Mucosa of stomach (tissue), 1 donor: ENCODE measurements at regions not wholly inside any gene's neighbourhood (a gene's known extent, or its start where the extent isn't known, plus 50 kb on each side); places are given as distances from the start of the nearest gene placed in this dataset.

Experiments used
- H3K27me3 ChIP-seq: one replicate; pipeline ENCODE4 v1.7.0; 2013; ENCODE audit warnings: mild to moderate bottlenecking, low read length; ENCODE audit not compliant: control insufficient read depth, insufficient read depth
- H3K36me3 ChIP-seq: one replicate; pipeline ENCODE4 v1.7.0; 2013; ENCODE audit warnings: low read length; ENCODE audit not compliant: control insufficient read depth, insufficient read depth
- H3K4me1 ChIP-seq: one replicate; pipeline ENCODE4 v1.7.0; 2013; ENCODE audit warnings: mild to moderate bottlenecking, low read length; ENCODE audit not compliant: control insufficient read depth, insufficient read depth
- H3K4me3 ChIP-seq: one replicate; pipeline ENCODE4 v1.7.0; 2013; ENCODE audit warnings: low read length
- H3K9ac ChIP-seq: one replicate; pipeline ENCODE4 v1.7.0; 2013; ENCODE audit warnings: mild to moderate bottlenecking, low read length, moderate library complexity
- H3K9me3 ChIP-seq: one replicate; pipeline ENCODE4 v1.7.0; 2013; ENCODE audit warnings: mild to moderate bottlenecking, low read length, moderate library complexity; ENCODE audit not compliant: control insufficient read depth
- donor health status: Pancreatic carcinoma.

DNA sequence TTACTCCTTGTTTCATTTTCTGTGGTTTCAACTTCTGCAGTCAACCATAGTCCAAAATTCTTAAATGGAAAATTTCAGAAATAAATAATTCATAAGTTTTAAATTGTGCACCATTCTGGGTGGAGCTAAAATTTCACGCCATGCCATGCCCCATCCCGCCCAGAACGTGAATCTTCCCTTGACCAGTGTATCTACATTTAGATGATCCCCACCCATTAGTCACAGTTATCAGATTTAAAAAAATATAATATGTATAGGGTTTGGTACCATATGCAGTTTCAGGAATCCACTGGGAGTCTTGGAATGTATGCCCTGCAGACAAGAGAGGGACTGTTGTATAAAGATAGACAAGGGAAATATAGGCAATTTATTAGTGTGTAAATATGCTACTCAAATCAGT, 759.7 kb upstream of the ZNF608 start:
- no peaks in the 10 kb centered on the region for H3K9me3 ChIP-seq
- no peak overlapping the region for H3K4me3 ChIP-seq
- H3K4me1 ChIP-seq = peaks cover 9% of the 10 kb centered on the region
- H3K36me3 ChIP-seq = no peaks in the 10 kb centered on the region
- H3K9ac ChIP-seq = no peak overlapping the region
- no peaks in the 10 kb centered on the region for H3K27me3 ChIP-seq

DNA sequence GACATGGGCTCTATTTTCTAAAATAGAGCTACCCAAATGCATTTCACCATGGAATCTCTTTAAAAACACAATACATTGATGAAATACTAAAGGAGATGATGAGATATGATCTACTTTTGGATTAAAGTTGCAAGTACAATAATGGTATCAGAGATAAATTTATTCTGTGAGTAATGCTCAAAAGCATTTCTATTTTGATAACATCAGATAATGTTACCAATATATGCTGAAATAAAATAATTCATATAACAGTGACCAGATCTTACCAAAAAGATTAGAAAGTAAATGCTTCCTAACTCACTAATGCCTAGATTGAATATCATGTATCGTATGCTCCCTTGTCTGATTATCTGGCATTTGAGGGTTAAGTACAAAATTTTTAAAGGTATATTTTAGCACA, 761.8 kb upstream of the ZNF608 start:
- H3K4me1 ChIP-seq = peaks cover 9% of the 10 kb centered on the region
- H3K36me3 ChIP-seq = no peaks in the 10 kb centered on the region
- H3K27me3 ChIP-seq = no peaks in the 10 kb centered on the region
- H3K4me3 ChIP-seq = no peak overlapping the region
- H3K9me3 ChIP-seq = no peaks in the 10 kb centered on the region
- H3K9ac ChIP-seq = no peak overlapping the region

DNA sequence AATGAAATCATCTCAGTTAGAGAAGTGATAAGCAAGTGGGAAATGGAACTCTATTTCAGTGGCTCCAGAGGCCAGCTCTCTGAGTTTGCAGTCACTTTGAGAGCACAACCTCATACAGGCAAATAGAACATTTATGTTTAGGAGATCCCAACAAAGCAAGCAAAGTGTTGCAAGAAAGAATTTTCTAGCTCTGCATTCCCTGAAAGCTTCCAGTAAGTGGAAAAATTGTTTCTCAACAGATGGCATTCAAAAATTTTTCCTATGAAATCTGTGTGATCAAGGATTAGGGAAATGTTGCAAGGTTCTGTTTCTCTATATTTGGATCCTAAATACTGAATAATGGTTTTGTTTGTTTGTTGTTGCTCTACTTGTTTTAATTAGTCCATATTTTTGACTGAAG, 764.2 kb upstream of the ZNF608 start:
- Histone ChIP-seq H3K9ac (no peak overlapping the region), H3K4me3 (no peak overlapping the region), H3K36me3 (no peaks in the 10 kb centered on the region), H3K9me3 (no peaks in the 10 kb centered on the region), H3K4me1 (no peaks in the 10 kb centered on the region), H3K27me3 (no peaks in the 10 kb centered on the region)

DNA sequence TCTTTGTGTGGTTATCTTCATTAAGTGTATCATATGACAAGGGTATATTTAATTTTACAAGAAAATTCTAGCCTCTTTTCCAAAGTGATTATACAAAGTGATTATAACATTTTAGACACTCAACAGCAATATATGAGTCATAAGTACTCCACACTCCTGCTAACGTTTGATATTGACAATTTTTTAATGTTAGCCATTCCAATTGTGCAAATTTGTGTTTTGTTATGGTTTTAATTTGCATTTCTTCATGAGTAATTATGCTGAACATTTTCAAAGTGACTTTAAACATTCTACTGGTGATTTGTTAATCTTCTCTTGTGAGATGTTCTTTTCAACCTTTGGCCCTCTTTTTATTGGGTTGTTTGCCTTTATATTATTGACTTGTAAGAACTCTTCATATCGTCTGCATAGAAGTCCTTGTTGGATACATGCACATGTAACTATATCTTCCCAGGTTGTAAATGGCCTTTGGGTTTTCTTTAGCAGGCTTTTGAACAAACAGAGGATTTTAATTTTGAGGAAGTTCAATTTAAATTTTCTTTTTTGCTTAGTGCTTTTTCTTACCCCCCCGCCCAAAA, 771.6 kb upstream of the ZNF608 start:
- Histone ChIP-seq H3K4me1 (no peaks in the 10 kb centered on the region), H3K27me3 (no peaks in the 10 kb centered on the region), H3K4me3 (no peak overlapping the region), H3K36me3 (no peaks in the 10 kb centered on the region), H3K9me3 (no peaks in the 10 kb centered on the region), H3K9ac (no peak overlapping the region)

DNA sequence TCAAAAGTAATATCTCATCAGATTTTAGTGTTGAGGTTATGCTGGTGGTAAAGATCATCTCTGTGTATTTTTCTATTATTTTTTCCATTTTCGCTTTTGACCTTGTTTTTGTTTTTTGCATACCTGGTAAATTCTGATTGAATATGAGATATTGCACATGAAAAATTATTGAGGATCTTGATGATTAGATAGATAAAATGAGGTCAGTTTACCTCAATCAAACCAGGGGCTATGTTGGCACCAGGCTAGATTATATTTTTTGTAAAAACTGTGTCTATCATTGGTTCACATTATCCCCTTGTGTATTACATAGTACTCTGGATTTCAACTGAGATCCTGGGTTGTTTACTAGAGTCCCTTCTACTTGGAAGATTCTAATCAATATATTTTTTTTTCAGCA, 774.9 kb upstream of the ZNF608 start:
- no peaks in the 10 kb centered on the region for H3K36me3 ChIP-seq
- no peaks in the 10 kb centered on the region for H3K4me1 ChIP-seq
- no peak overlapping the region for H3K9ac ChIP-seq
- H3K4me3 ChIP-seq = no peak overlapping the region
- no peaks in the 10 kb centered on the region for H3K9me3 ChIP-seq
- no peaks in the 10 kb centered on the region for H3K27me3 ChIP-seq

DNA sequence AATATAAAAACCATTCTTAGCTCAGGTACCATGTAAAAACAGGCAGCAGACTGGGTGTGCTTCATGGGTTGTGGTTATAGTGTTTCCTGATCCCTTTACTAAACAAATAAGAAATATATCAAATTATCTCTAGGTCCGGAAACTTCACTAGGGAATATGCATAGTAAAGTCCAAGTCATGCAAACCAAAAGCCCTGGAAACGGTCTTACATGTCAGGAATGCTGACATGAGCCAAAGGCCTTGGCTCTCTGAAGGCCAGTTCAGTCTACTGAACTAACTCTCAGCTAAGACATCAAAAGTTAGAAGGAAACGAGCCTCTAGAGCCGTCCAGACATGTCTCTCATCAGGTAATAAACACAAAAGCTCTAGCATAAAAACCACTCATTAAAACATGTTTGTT, 778.9 kb upstream of the ZNF608 start:
- Histone ChIP-seq H3K9me3 (no peaks in the 10 kb centered on the region), H3K4me3 (no peak overlapping the region), H3K36me3 (no peaks in the 10 kb centered on the region), H3K9ac (no peak overlapping the region), H3K4me1 (peaks cover 7% of the 10 kb centered on the region), H3K27me3 (no peaks in the 10 kb centered on the region)

- no peak overlapping the region for H3K4me3 ChIP-seq
These were observed 780.5 kb upstream of the ZNF608 start for GRCh38 chr5:125526966-125527365.

GRCh38 chr5:125528881-125529280, 782.4 kb upstream of the ZNF608 start:
- no peaks in the 10 kb centered on the region for H3K36me3 ChIP-seq
- no peaks in the 10 kb centered on the region for H3K9me3 ChIP-seq
- H3K9ac ChIP-seq = no peak overlapping the region
- H3K4me3 ChIP-seq = no peak overlapping the region
- H3K27me3 ChIP-seq = no peaks in the 10 kb centered on the region
- H3K4me1 ChIP-seq = peaks cover 7% of the 10 kb centered on the region

More at GRCh38 chr5:125526966-125527365, 780.5 kb upstream of the ZNF608 start:
- Histone ChIP-seq H3K4me1 (peaks cover 7% of the 10 kb centered on the region), H3K36me3 (no peaks in the 10 kb centered on the region), H3K27me3 (no peaks in the 10 kb centered on the region), H3K9me3 (no peaks in the 10 kb centered on the region), H3K9ac (no peak overlapping the region)

DNA sequence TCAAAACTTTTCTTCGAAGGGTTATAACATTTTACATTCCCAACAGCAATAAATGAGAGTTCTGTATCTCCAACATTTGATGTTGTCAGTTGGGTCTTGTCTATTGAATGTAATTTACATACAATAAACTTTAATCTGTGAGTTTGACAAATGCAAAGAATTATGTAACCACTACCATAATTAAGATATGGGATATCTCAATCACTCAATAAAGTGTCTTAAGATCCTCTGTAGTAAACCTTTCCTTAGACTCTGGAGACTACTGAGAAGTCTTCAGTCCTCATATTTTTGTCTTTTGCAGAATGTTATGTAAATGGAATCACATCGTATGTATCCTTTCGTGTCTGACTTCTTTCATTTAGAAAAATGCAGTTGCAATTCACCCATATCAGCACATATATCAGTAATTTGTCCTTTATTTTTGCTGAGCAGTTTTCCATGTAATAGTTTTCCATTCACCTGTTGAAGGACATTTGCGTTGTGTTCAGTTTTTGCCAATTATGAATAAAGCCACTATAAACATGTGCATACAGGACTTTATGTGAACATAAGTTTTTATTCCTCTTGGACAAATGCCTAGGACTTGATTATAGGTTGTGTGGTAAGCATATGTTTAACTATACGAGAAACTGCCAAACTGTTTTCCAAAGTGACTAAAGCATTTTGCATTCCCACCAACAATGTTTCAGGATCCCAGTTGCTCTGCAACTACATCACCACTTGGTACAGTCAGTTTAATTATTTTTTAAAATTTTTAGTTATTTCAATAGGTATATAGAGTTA, 784.6 kb upstream of the ZNF608 start:
- Histone ChIP-seq H3K4me3 (no peak overlapping the region), H3K27me3 (no peaks in the 10 kb centered on the region), H3K9ac (no peak overlapping the region), H3K36me3 (no peaks in the 10 kb centered on the region), H3K9me3 (no peaks in the 10 kb centered on the region), H3K4me1 (peaks cover 7% of the 10 kb centered on the region)

GRCh38 chr5:125536095-125536494, 789.7 kb upstream of the ZNF608 start:
- H3K9ac ChIP-seq = no peak overlapping the region
- no peak overlapping the region for H3K4me3 ChIP-seq
- no peaks in the 10 kb centered on the region for H3K4me1 ChIP-seq
- no peaks in the 10 kb centered on the region for H3K9me3 ChIP-seq
- H3K36me3 ChIP-seq = no peaks in the 10 kb centered on the region
- H3K27me3 ChIP-seq = no peaks in the 10 kb centered on the region

- no peak overlapping the region for H3K9ac ChIP-seq
- H3K4me3 ChIP-seq = no peak overlapping the region
- H3K9me3 ChIP-seq = no peaks in the 10 kb centered on the region
- no peaks in the 10 kb centered on the region for H3K27me3 ChIP-seq
- H3K4me1 ChIP-seq = no peaks in the 10 kb centered on the region
- no peaks in the 10 kb centered on the region for H3K36me3 ChIP-seq
These were observed 790.1 kb upstream of the ZNF608 start for GRCh38 chr5:125536582-125536981.

DNA sequence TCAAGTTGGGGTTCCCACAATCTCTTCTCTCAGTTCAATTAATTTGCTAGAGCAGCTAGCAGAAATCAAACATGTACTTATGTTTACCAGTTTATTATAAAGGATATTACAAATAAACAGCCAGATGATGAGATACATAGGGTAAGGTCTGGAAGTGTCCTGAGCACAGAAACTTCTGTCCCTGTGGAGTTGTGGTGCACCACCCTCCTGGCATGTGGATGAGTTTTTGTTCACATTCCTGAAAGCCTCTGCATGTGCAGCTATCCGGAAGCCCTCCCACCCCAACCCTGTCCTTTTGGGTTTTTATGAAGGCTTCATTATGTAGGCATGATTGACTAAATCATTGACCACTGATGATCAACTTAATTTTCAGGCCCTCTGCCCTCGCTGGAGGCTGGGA, 791.2 kb upstream of the ZNF608 start:
- Histone ChIP-seq H3K9me3 (no peaks in the 10 kb centered on the region), H3K9ac (no peak overlapping the region), H3K4me3 (no peak overlapping the region), H3K27me3 (no peaks in the 10 kb centered on the region), H3K4me1 (no peaks in the 10 kb centered on the region), H3K36me3 (no peaks in the 10 kb centered on the region)
